ENCODE measurements at regions not wholly inside any gene's neighbourhood (a gene's known extent, or its start where the extent isn't known, plus 50 kb on each side); places are given as distances from the start of the nearest gene placed in this dataset.

DNA sequence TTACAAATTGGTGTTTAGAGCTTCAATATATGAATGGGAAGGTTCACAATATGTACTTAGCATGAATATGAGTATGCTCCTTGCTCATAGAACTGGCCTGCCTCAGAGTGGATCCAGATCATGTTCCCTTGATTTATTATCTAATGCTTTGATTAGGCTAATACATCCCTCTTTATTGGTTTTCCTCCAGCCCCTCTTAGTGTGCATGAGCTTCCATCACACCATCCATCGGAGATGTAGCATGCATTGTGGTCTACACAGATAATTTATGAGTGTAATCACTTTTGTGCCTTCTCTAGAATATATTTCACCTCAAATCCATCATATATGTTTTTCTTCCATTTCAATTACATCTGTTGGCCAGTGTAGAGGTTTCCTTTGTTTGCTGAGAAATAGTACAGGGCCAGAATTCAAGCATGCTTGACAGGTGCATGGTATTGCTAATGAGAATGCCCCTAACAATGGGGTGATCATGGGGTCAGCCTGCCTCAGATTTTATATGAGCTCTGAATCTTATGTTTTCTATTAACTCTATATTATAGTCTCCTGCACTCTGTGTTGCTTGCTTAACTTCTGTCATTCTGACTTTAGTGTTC is 786.4 kb upstream of the ARPP21 start:
- TF ChIP-seq, protein P1, sequence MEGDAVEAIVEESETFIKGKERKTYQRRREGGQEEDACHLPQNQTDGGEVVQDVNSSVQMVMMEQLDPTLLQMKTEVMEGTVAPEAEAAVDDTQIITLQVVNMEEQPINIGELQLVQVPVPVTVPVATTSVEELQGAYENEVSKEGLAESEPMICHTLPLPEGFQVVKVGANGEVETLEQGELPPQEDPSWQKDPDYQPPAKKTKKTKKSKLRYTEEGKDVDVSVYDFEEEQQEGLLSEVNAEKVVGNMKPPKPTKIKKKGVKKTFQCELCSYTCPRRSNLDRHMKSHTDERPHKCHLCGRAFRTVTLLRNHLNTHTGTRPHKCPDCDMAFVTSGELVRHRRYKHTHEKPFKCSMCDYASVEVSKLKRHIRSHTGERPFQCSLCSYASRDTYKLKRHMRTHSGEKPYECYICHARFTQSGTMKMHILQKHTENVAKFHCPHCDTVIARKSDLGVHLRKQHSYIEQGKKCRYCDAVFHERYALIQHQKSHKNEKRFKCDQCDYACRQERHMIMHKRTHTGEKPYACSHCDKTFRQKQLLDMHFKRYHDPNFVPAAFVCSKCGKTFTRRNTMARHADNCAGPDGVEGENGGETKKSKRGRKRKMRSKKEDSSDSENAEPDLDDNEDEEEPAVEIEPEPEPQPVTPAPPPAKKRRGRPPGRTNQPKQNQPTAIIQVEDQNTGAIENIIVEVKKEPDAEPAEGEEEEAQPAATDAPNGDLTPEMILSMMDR (IDR thresholded peaks at IDR 0.05; ENCODE audit: insufficient read depth, low read length), result no peak
- TF ChIP-seq POLR2AphosphoS5 (IDR thresholded peaks at IDR 0.05; ENCODE audit: low read depth) (no peak), GABPA (IDR thresholded peaks at IDR 0.05; ENCODE audit: low read depth) (no peak), SPI1 (IDR thresholded peaks at IDR 0.05; ENCODE audit: borderline replicate concordance, low read depth) (no peak)
- TF ChIP-seq, protein P2, sequence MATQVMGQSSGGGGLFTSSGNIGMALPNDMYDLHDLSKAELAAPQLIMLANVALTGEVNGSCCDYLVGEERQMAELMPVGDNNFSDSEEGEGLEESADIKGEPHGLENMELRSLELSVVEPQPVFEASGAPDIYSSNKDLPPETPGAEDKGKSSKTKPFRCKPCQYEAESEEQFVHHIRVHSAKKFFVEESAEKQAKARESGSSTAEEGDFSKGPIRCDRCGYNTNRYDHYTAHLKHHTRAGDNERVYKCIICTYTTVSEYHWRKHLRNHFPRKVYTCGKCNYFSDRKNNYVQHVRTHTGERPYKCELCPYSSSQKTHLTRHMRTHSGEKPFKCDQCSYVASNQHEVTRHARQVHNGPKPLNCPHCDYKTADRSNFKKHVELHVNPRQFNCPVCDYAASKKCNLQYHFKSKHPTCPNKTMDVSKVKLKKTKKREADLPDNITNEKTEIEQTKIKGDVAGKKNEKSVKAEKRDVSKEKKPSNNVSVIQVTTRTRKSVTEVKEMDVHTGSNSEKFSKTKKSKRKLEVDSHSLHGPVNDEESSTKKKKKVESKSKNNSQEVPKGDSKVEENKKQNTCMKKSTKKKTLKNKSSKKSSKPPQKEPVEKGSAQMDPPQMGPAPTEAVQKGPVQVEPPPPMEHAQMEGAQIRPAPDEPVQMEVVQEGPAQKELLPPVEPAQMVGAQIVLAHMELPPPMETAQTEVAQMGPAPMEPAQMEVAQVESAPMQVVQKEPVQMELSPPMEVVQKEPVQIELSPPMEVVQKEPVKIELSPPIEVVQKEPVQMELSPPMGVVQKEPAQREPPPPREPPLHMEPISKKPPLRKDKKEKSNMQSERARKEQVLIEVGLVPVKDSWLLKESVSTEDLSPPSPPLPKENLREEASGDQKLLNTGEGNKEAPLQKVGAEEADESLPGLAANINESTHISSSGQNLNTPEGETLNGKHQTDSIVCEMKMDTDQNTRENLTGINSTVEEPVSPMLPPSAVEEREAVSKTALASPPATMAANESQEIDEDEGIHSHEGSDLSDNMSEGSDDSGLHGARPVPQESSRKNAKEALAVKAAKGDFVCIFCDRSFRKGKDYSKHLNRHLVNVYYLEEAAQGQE (IDR thresholded peaks at IDR 0.05; ENCODE audit: insufficient replicate concordance, low read depth), result no peak

Data from HL-60 (cell line).